OCI-LY7 (cell line): ENCODE measurements at regions not wholly inside any gene's neighbourhood (a gene's known extent, or its start where the extent isn't known, plus 50 kb on each side); places are given as distances from the start of the nearest gene placed in this dataset.

Experiments used
- CTCF ChIP-seq: fragments of 200-600 bp; sonication (generic); conservative IDR thresholded peaks from 2 replicates; pipeline ENCODE4 v1.5.1; 2014; ENCODE audit warnings: mild to moderate bottlenecking, antibody characterized with exemption, low read length, moderate library complexity, mixed read lengths
- EZH2phosphoT487 ChIP-seq: fragments of 200-600 bp; sonication (generic); IDR thresholded peaks from 2 replicates; pipeline ENCODE4 v1.6.1; 2018; ENCODE audit warnings: low read depth, borderline replicate concordance, mild to moderate bottlenecking, mixed run types, antibody characterized with exemption, low read length, moderate library complexity, mixed read lengths

- no peak for TF ChIP-seq CTCF
- no peak for TF ChIP-seq EZH2phosphoT487
Observed at GRCh38 chr12:28950049-28950448, 199.0 kb upstream of the FAR2 start.
